Pulmonary artery endothelial cell (primary cell): ENCODE measurements at regions not wholly inside any gene's neighbourhood (a gene's known extent, or its start where the extent isn't known, plus 50 kb on each side); places are given as distances from the start of the nearest gene placed in this dataset.
"Not testable (repeated sequence)": the region's sequence is repeated elsewhere in the genome, so short reads cannot be mapped to it uniquely, and the experiment has no call there.

Experiments
- DNase-seq: peaks from one replicate; pipeline ENCODE4 v3.0.0-alpha.2; 2011; ENCODE audit warnings: low read depth, low spot score

DNA sequence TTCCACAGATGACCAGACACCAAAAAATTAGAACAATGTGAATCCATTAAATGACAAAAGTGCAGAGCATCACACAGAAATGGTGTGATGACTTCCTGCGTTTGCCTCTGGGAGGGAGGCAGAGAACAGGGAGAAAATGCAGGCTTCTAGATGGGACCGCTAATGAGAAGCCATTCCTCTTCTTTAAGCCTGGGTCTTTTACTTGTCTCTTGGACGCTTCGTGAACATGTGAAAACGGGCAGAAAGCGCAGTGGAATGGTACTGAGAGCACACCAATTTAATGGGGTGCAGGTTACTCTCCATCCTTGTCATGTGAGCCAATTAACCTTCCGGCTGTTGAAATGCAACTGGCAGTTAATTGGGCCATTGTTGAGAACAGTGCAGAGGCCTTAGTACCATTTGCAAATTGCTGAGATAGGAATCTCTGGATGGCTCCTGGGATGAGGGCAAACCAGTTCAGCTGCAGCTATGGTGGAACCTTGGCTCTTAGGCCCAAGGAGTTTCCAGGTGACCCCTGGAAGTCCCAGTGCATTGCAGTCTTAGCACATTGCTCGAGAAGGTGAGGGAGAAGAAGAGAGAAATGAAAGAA is 210.4 kb upstream of the CXCR4 start:
- no peak for DNase-seq

DNA sequence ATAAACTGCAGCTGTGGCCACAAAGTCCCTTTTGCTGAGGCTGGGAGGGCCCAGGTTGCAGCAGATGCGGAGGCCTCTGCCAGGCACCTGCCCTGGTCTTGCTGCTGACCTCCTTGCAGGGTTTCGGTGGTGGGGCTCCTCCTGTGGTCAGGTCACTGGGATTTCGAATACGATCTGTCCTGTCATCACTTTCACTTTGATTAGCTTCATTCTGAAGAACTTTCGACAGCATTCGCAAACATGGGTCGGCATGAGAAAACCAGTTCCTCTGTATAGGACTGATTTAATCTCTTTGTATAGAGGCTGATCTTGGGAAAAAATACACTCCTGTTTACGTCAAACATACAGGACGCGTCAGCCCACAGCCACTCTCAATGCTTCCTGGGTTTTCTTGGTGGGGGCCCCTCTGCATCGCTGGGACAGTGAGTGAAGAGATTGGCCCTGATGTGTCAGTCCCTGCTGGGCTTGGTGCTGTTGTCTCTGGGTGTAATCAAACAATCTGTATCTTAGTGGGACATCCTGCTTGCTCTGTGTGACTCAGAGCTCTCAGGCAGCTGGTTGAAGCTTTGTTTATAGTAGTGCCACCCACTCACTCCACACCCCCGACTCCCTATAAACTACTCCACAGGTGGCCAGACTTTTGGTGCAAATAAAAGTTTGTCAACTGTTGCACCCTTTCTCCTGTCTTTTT is 209.4 kb upstream of the CXCR4 start:
- DNase-seq, result no peak

DNA sequence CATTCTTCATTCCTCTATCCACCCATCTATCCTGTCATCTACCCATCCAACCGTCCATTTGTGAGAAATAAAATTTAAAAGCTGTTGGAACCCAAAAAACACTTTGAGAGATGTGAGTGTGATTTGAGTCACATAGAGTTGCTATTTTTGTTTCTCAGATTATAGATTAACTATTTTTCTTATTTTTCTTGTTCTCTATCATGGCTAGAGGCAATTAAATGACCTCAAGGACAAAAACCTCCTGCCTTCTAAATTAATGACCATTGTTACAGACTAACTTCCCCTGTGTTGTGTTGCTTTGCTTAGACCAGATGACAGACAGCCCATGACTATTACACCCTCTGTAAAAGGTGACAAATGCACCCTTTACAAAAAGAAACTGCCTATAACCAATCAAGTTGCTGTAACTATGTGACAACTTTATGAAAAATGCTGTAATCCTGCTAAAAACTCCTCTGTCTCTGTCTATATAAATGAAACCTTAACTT is 207.9 kb upstream of the CXCR4 start:
- DNase-seq, result no peak

DNA sequence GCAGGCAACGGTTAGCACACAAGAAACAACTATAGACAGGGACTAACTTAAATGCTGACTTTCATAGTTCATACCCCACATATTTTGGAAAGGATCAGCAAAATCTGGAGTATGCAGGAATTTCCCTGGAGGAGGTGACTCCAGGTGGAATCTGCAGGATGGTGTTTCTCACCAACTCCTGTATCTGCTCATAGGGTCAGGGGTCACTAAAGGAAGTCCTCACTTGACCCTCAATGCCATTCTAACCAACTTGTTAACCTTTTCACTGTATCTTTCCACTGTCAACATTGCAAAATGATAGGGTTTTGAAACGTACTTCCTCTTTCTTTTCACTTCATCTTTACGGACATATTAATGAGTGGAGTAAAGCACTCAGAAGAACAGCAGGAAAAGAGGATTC is 207.0 kb upstream of the CXCR4 start:
- no peak for DNase-seq

DNA sequence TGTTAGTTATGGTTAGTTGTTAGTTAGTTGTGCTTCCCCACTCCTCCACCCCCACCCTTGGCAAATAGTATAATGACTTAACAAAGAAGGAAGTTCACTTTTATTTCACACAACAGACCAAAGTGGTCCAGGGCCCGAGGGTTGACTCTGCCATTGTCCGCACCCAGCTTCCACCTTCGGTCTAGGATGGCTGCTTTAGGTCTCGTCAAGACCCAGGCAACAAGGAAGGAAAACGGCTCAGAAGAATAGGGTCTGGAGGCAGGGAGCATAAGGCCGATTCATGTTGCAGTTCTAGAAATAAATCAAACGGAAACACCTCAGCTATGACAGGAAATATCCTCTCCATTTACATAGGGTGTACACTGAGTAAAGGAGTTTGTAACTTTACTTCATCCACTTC is 206.0 kb upstream of the CXCR4 start:
- DNase-seq, result no peak

DNA sequence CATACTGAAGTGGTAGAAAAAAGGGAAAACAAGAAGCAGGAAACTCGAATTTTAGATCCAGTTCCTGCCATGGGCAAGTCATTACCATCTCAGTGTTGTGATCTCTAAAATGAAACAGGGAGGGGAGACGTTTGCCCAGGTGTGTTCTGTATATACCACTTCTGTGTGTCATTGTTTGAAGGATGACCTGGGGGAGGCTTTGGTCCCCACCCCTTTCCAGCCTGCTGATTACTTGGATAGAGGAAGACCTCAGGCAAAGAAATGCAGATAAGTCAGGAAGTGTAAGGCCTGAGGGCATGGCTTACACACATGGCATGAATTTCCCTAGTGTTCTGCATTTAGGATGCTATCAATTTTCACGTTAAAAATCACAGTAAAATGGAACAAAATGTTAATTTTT is 205.2 kb upstream of the CXCR4 start:
- no peak for DNase-seq

DNA sequence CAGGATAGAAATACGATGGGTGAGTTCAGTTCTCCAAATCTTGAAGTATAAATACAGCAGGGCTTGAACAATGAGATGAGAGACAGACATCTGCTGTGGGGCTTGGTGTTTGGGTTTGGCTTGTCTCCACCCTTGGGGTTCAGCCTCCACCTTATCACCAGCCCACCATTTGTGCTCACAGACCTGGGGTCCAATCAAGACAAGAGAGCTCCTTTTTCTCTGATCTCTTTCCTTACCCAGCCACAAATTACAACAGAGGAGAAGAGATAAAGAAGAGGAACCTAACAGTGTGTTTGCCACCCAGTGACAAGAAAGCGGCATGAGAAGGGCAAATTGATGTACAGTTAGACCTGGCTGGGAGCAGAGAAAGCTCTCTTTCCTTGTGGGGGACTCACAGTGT is 204.5 kb upstream of the CXCR4 start:
- no peak for DNase-seq

DNA sequence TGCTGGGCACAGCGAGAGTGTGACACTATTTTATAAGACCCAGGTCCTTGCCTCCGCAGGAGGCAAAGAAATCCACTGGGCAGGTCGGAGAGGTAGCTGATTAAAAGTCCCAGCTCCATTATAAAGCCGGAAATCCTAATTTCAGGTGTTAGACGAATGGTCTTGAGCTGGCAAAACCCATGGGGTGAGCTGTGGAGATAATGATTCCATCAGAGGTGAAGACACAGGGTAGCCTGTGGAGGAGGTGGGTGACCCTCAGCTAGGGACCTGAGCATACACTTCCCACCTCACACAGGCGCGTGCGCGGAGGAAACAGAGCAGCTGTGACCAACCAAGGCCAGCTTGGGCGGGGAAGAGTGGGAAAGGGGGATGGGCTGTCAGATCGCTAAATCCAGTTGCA is 201.7 kb upstream of the CXCR4 start:
- DNase-seq, result no peak

DNA sequence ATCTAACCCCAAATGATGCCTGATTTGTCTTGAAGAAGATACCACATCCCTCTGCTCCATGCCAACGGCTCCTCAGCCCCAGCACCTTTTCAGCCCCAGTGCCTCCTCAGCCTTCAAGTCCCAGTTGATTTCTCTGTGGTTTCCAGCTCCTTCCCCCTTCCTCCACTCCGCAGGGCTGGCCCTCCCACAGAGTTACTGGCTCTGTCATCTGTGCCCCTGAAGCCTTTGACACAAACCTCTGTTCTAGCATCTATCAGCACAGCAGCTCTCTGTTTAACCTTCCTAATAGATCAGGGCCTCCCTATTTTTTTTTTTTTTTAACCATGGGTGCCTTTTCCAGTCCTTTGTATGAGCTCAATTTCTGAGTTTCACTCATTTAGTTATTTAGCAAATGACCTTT is 201.3 kb upstream of the CXCR4 start:
- DNase-seq, result no peak

DNA sequence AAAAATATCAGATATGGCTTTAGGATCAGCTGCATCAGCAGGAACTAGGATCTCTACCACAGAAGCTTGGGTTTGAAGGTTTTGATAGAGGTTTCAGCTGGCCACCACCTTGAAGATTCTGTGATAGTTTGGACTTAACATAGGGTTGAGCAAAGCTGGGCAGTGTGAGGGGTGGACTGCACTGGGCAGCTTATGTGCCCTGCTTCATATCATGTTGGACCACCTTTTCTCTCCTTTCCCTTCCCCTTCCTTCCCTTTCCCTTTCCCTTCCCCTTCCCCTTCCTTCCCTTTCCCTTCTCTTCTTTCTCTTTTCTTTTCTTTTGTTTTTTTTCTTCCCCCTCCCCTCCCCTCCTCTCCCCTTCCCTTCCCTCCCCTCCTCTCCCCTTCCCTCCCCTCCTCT is 196.3 kb upstream of the CXCR4 start:
- DNase-seq, result no peak

DNA sequence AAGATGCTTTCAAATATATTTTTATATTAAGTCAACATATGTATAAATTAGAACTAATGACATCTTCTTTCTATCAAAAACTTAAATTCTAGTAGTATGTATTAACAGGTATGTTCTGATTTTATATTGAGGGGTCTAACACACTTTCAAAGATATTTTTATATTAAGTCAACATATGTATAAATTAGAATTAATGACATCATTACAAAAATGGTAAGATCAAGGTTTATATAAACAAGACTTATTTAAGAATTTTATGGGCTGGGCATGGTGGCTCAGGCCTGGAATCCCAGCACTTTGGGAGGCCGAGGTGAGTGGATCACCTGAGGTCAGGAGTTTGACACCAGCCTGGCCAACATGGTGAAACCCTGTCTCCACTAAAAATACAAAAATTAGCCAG is 194.6 kb upstream of the CXCR4 start:
- not testable (repeated sequence) for DNase-seq

DNA sequence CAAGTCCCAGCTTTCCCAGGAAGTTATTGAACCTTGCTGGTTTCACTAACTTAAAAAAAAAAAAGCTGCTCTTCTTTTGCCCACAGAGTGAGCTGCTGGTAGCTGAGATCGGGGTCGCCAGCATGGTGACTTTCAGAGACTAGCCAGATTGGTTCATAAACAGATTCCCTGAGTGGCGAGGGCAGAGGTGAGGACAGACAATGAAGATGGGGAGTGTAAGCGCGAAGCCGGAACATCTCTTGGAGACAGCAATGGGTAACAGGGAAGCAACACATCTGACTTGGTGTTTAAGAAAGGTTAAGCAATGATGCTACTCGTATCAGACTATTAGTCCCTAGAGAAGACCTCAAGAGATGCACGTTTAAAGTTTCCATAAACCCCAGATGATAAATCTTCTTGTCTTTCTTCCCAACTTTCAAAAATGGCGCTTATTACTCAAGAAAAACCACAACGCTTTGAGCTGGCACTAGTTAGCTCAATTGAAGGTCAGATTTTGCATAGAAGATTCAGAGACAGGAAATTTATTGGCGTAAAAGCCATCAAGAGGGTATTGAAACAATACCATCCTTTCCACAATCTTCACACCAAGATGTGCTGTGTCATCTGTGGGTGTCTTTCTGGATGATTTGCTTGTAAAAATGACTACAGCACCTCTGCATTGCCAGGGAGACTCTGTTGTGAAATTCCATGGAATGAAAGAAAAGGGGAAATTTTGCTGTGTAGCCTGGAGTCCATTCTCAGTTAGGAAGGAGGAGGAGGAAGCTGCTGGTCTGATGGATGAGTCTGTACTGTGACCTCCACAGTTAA is 193.1 kb upstream of the CXCR4 start:
- no peak for DNase-seq

DNA sequence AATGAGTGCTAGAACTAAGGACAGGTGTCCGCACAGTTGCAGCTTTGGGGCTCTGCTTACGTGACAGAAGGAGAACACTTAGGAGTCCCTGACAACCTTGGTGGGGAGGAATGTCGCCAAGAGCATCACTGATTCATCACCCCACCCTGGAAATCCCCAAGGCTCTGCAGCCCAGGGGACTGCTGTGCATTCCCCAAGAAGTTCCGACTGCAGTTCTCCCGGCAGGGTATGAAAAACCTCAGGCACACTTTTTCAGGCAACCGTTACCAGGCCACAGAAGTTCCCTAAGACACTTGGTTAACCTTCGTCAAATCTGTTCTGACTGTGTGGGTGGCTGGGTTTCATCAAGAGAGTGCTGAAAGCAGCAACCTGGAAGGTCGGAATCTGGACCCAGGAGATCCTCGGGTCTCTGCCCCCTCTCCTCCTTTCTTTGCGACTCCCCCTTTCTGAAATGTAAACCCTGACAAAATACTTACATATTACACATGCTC is 192.1 kb upstream of the CXCR4 start:
- no peak for DNase-seq

DNA sequence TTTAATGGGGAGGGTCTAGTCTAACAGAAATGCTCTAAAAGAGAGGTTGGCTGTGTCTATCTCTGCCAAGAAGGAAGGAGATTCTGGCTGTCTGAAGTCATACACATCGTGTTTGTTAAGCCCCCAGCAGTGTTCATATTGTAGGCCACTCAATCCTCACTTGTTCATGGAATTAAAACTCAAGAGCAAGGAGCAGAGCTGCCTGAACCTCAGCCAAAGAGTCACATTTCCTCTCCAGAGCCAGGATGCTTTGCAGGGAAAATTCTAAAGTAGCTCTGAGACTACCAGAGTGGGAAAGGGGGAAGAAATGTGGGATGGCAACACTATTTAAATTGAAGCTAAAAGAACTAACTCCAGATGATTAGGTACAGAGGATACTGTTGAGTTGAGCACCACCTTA is 190.7 kb upstream of the CXCR4 start:
- no peak for DNase-seq

DNA sequence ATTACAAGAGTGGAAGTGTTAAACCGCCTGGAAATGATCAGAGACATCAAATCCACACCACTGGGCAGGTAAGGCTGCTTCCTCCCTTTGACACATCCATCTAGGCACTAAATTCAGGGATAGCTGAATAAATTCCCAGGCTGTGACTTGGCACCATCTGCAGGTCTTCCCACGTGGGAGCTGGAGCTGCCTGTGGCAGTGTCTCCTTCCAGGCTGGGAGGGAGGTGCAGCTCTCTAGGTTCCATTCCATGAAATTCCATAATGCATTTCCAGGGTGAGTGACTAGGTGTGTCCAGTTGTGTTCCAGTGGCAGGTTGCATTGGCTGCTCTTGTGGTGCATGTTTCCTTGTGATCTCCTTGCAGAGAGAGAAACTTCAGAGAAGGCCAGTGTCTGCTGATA is 188.9 kb upstream of the CXCR4 start:
- DNase-seq, result no peak

DNA sequence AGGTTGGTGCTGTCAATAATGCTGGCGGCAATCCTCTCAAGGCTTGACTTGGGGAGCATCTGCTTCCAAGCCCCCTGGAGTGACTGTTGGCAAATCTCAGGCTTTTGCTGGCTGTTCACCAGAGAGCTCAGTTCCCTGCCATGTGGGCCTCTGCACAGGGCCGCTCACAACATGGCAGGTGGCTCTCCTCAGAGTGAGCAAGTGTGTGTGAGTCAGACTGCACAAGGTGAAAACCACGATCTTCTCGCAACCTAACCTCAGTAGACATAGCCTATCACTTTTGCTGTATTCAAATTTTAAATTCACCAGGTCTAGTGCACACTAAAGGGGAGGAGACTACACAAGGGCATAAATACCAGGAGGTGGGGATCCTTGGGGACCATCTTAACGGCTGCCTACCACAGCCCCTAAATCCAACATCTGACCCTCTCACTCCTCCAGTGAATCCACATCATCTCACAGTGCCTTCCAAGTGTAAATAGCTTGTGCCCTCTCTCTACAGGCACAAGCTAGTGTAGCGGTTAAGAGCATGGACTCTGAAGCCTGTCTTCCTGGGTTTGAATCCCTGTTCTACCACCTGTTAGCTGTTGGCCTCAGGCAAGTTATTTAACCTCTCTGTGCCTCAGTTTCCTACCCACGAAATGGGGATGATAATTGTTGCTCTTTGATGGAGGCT is 187.7 kb upstream of the CXCR4 start:
- no peak for DNase-seq

DNA sequence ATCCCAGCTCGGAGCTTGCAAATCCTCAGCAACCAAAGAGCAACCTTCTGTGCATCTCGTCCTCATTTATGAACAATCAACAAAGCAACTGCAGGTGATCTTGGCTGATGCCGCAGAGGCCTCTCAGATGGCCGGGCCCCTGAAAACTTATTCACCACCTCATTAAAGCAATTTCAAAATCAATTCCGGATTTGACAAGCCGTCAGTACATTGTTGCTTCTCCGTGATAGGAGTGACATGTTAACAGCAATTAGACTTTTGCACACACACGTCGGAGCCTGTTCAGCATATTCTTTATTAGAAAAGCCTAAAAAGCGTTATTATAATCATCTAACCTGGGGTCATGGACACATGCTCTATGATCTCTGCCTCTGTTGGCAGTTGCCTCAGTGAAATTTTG is 183.1 kb upstream of the CXCR4 start:
- DNase-seq, result no peak

DNA sequence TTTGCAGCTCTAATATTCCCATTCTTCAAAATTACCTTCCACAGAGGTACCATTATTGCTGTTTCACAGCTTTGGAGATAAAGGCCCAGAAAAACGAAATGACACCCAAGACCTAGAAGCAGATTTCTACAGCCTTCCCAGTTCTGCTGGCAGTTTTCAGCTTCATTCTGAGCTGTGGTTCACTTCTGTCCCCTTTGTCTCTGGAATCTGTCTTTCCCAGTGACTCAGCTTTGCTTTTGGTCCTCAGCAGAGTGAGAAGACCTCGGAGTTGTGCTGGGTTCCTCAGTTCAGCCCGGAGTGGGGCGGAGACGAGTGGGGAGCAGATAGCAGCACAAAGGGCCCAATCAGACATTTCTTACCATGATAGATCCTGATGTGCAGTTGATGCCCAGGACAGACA is 180.7 kb upstream of the CXCR4 start:
- DNase-seq, result no peak

DNA sequence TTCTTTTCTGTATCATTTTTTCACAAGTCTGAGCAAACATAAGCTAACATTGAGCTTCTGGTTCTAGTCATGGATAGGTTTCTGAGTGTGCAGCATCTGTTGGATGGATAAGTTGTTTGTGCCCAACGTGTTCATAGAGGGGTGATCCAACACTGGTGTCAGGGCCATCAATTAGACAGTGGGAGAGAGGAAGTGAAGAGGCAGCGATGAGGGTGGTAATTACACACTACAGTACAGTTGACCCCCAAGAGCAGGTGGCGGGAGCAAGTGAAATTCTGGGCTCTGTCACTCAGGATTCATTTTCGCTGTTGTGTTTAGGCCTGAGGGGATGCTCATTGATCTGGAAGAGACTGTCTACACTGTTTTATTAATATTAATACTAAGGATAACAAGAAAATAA is 180.0 kb upstream of the CXCR4 start:
- DNase-seq, result no peak

DNA sequence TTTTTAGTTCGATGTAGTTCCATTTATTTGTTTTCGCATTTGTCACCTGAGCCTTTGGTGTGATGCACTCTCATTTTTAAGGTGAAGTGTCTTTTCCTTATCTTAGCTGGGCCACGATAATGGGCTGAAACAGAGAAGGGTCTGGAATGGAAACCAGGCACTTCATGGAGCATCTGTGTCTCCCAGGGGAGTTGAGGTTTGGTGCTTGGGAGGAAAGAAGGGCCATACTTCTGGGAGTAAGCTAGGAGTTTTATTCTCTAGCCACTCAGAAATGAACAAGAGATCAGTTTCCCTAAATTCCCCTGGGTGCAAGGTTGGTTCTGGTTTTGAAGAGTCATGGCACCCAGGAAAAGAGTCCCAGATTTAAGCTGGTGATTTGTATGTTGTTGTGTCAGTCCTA is 179.4 kb upstream of the CXCR4 start:
- DNase-seq, result no peak

DNA sequence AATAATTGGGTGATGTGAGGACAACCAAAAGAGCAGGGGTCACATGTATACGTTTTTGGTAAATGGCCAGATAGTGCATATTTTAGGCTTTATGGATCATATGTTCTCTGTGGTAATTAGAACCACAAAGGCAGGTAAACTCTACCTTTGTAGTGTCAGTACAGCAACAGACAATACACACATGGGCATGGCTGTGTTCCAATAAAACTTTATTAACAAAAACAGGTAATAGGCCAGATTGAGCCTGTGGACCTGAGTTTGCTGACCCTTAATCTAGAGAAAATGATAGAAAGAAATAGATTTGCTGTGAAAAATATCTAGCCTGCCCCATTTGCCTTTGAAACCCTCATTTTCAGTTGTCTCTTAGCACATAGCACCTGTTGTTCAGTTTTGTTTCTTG is 177.2 kb upstream of the CXCR4 start:
- no peak for DNase-seq

DNA sequence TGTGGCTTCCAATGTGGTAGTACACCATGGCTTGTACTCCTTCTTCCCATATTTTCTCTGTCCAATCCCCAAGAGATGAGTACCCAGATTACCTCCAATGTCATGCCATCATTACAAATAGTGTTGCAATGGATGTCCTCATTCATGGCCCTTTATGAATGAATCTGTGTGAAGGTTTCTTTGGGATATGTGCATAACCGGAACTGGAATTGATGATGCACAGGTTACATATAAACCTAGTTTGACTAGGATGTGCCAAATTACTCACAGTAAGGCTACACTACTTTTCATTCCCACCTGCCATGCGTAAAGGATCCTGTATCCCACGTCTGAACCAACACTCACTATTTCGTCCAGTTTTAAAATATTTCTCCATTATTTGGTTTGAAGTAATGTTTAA is 173.9 kb upstream of the CXCR4 start:
- no peak for DNase-seq
